22Rv1 (cell line): ENCODE measurements at regions not wholly inside any gene's neighbourhood (a gene's known extent, or its start where the extent isn't known, plus 50 kb on each side); places are given as distances from the start of the nearest gene placed in this dataset.

Source experiments
- CTCF ChIP-seq: fragments of 450-650 bp; IDR thresholded peaks from 2 replicates; pipeline ENCODE4 v1.5.1; 2017; ENCODE audit warnings: mild to moderate bottlenecking
- ZFX ChIP-seq: fragments of 450-650 bp; IDR thresholded peaks from 2 replicates; pipeline ENCODE4 v1.6.1; 2017; ENCODE audit warnings: antibody characterized with exemption, borderline replicate concordance

- no peak for TF ChIP-seq CTCF
- no peak for TF ChIP-seq ZFX
Measured at GRCh38 chr13:79655509-79655908, 174.6 kb downstream of the NDFIP2 start.
